ENCODE measurements at regions not wholly inside any gene's neighbourhood (a gene's known extent, or its start where the extent isn't known, plus 50 kb on each side); places are given as distances from the start of the nearest gene placed in this dataset.

DNA sequence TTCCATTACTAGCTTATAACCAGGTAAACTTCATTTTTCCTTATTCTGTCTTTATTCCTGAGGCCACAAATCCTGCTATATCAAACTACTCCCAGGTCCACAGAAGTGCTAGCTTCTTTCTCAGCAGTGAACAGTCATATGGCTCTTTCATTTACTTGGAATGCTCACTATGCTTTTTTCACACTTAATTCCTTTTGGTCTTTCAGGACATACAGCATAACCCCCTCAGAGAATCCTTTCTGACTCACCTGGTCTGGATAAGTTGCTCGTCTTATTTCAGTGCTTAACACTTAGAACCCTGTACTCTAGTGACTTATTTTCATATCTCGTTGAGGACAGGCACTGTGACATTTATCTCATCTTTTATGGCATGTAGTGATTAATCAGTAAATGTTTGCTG is 325.0 kb upstream of the UBE2E3 start:
- Histone ChIP-seq H3K4me3 (ENCODE audit: low read depth, low read length) (no peak overlapping the region), H3K27me3 (ENCODE audit: insufficient read depth, low read depth, severe bottlenecking) (no peaks in the 10 kb centered on the region), H3K9me3 (ENCODE audit: severe bottlenecking) (no peaks in the 10 kb centered on the region), H3K36me3 (no peaks in the 10 kb centered on the region), H3K27ac (no peak overlapping the region)
- DNase-seq: no peak
- TF ChIP-seq, protein P1, sequence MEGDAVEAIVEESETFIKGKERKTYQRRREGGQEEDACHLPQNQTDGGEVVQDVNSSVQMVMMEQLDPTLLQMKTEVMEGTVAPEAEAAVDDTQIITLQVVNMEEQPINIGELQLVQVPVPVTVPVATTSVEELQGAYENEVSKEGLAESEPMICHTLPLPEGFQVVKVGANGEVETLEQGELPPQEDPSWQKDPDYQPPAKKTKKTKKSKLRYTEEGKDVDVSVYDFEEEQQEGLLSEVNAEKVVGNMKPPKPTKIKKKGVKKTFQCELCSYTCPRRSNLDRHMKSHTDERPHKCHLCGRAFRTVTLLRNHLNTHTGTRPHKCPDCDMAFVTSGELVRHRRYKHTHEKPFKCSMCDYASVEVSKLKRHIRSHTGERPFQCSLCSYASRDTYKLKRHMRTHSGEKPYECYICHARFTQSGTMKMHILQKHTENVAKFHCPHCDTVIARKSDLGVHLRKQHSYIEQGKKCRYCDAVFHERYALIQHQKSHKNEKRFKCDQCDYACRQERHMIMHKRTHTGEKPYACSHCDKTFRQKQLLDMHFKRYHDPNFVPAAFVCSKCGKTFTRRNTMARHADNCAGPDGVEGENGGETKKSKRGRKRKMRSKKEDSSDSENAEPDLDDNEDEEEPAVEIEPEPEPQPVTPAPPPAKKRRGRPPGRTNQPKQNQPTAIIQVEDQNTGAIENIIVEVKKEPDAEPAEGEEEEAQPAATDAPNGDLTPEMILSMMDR (IDR thresholded peaks at IDR 0.05; ENCODE audit: low read depth, low read length): no peak

DNA sequence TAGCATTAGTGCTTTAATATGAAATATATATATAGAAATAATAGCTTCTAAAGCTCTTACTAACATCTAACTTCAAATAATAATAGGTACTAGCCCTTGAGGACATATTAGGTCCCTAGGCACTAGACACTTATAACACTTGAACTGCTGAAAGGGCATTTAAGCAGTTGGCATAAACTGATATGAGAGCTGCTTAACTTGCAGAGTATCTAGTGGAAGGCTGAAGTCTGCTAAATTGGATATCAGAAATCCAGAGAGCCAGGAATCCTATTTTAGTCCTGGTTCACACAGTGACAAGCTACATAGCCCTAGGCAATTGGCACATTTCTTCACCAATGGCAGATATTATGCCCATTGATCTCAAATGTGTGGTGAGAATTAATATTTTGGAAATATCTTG is 326.9 kb upstream of the UBE2E3 start:
- Histone ChIP-seq H3K27me3 (ENCODE audit: insufficient read depth, low read depth, severe bottlenecking) (no peaks in the 10 kb centered on the region), H3K36me3 (no peaks in the 10 kb centered on the region), H3K9me3 (ENCODE audit: severe bottlenecking) (no peaks in the 10 kb centered on the region), H3K27ac (no peak overlapping the region), H3K4me3 (ENCODE audit: low read depth, low read length) (no peak overlapping the region)
- DNase-seq: no peak
- TF ChIP-seq, protein P1 (IDR thresholded peaks at IDR 0.05; ENCODE audit: low read depth, low read length): no peak

DNA sequence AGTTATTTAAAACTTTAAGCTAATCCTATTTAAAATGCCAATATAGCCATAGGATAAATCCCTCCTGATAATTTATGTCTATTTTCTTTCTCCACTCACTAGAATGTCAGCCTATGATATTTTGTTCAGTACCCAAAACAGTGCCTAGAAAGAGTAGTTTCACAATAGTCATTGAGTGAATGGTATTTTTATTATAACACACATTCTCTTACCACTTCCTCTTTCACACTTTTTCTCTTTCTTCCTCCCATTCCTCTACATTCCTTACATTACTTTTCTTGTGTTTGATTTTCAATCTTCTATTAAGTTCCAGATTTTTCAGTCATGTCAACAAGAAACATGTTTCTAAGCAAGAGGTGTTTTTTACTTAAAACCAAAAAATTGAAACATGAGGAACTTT is 327.6 kb upstream of the UBE2E3 start:
- Histone ChIP-seq H3K36me3 (no peaks in the 10 kb centered on the region), H3K27ac (no peak overlapping the region), H3K4me3 (ENCODE audit: low read depth, low read length) (no peak overlapping the region), H3K9me3 (ENCODE audit: severe bottlenecking) (no peaks in the 10 kb centered on the region), H3K27me3 (ENCODE audit: insufficient read depth, low read depth, severe bottlenecking) (no peaks in the 10 kb centered on the region)
- DNase-seq: no peak
- TF ChIP-seq, protein P1 (IDR thresholded peaks at IDR 0.05; ENCODE audit: low read depth, low read length): no peak

DNA sequence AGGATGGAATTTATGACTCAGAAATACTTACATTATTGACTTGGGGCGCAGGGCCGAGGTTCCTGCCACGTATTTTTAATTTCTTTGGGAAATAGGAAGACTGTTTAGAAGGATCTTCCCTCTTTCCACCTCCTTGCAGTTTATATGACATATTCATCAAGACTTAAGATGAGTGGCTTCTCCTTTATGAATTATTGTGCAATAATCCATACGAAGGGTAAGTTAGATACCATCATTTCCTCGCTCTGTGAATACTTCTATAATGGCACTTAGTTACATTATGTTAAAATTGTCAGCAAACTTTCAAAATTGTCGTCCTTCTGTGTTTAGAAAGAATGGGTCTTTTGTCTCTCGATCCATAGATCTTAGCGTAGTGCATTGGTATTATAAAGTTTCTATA is 328.8 kb upstream of the UBE2E3 start:
- TF ChIP-seq, protein P1 (IDR thresholded peaks at IDR 0.05; ENCODE audit: low read depth, low read length): no peak
- H3K27me3 ChIP-seq (ENCODE audit: insufficient read depth, low read depth, severe bottlenecking): no peaks in the 10 kb centered on the region
- no peaks in the 10 kb centered on the region for H3K9me3 ChIP-seq (ENCODE audit: severe bottlenecking)
- DNase-seq: no peak
- no peak overlapping the region for H3K4me3 ChIP-seq (ENCODE audit: low read depth, low read length)
- no peaks in the 10 kb centered on the region for H3K36me3 ChIP-seq
- no peak overlapping the region for H3K27ac ChIP-seq

DNA sequence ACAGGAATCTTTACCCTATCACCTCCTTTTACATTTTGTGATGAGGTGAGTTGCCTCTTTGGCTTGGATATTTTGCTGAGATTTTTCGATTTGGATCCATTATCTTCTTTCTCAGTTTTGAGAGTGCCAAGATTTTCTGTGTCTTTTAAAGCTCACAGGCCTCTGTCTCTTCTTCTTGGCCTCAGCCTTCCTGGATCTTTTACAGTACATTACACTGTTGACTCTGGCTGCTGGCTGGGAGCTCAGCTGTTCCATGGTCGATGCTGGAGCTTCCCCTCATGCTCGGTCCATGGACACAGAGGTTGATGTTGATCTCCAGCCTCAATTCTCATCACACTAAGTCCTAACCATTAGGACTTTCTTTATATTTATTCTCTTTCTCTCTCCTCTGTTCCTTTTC is 332.8 kb upstream of the UBE2E3 start:
- TF ChIP-seq, protein P1 (IDR thresholded peaks at IDR 0.05; ENCODE audit: low read depth, low read length): no peak
- Histone ChIP-seq H3K36me3 (no peaks in the 10 kb centered on the region), H3K27me3 (ENCODE audit: insufficient read depth, low read depth, severe bottlenecking) (no peaks in the 10 kb centered on the region), H3K9me3 (ENCODE audit: severe bottlenecking) (no peaks in the 10 kb centered on the region), H3K27ac (no peak overlapping the region), H3K4me3 (ENCODE audit: low read depth, low read length) (no peak overlapping the region)
- DNase-seq: no peak

DNA sequence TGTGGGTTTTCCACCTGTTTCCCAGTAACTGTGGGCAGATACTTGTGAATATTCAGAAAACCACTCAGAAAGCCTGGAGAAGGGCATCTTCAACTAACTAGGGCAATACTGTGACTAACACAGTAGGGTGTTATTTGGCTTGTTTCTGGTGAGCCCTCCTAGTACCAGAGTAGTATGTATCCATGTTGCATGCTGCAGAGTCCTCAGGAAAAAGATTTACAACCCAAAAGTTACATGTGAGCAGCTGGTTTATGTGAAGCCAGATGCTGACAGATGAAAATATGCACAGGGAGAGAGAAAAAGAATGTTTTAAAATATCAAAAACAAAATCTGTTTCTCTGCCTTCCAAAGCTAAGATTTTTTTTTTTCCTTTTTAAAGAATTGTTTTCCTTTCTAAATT is 333.2 kb upstream of the UBE2E3 start:
- TF ChIP-seq, protein P1 (IDR thresholded peaks at IDR 0.05; ENCODE audit: low read depth, low read length): no peak
- Histone ChIP-seq H3K9me3 (ENCODE audit: severe bottlenecking) (no peaks in the 10 kb centered on the region), H3K27ac (no peak overlapping the region), H3K27me3 (ENCODE audit: insufficient read depth, low read depth, severe bottlenecking) (no peaks in the 10 kb centered on the region), H3K4me3 (ENCODE audit: low read depth, low read length) (no peak overlapping the region), H3K36me3 (no peaks in the 10 kb centered on the region)
- DNase-seq: no peak

All from WERI-Rb-1 (cell line).